ENCODE measurements at regions not wholly inside any gene's neighbourhood (a gene's known extent, or its start where the extent isn't known, plus 50 kb on each side); places are given as distances from the start of the nearest gene placed in this dataset.

- TF ChIP-seq, protein P1, sequence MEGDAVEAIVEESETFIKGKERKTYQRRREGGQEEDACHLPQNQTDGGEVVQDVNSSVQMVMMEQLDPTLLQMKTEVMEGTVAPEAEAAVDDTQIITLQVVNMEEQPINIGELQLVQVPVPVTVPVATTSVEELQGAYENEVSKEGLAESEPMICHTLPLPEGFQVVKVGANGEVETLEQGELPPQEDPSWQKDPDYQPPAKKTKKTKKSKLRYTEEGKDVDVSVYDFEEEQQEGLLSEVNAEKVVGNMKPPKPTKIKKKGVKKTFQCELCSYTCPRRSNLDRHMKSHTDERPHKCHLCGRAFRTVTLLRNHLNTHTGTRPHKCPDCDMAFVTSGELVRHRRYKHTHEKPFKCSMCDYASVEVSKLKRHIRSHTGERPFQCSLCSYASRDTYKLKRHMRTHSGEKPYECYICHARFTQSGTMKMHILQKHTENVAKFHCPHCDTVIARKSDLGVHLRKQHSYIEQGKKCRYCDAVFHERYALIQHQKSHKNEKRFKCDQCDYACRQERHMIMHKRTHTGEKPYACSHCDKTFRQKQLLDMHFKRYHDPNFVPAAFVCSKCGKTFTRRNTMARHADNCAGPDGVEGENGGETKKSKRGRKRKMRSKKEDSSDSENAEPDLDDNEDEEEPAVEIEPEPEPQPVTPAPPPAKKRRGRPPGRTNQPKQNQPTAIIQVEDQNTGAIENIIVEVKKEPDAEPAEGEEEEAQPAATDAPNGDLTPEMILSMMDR (conservative IDR thresholded peaks at IDR 0.05), result peak; percentile 57
- TF ChIP-seq ZFX (IDR thresholded peaks at IDR 0.05), result no peak
Measured at GRCh38 chr9:96061293-96061987, 185.9 kb downstream of the ERCC6L2 start.

Measured in C4-2B (cell line).